NCI-H1105 treated with DMSO at 0.1 percent for 48 hours (cell line): ENCODE measurements at regions not wholly inside any gene's neighbourhood (a gene's known extent, or its start where the extent isn't known, plus 50 kb on each side); places are given as distances from the start of the nearest gene placed in this dataset.

Source experiments
- DNase-seq: peaks from one replicate; lab custom pipeline; 2025; lab: John Stamatoyannopoulos, UW

GRCh38 chr6:113636357-113636824 is 220.8 kb upstream of the MARCKS start:
- no peak for DNase-seq

GRCh38 chr6:113640051-113640450 is 217.1 kb upstream of the MARCKS start:
- no peak for DNase-seq

GRCh38 chr6:113642001-113642713 is 215.0 kb upstream of the MARCKS start:
- DNase-seq, result no peak

GRCh38 chr6:113642714-113643406 is 214.3 kb upstream of the MARCKS start:
- peak; percentile 83 for DNase-seq

GRCh38 chr6:113643407-113643770 is 213.8 kb upstream of the MARCKS start:
- DNase-seq, result no peak

GRCh38 chr6:113644861-113645575 is 212.1 kb upstream of the MARCKS start:
- no peak for DNase-seq

GRCh38 chr6:113645576-113645970 is 211.6 kb upstream of the MARCKS start:
- no peak for DNase-seq

- DNase-seq, result no peak
Observed at GRCh38 chr6:113645986-113646385, 211.2 kb upstream of the MARCKS start.

GRCh38 chr6:113646701-113647100 is 210.4 kb upstream of the MARCKS start:
- no peak for DNase-seq

- DNase-seq, result no peak
Observed at GRCh38 chr6:113647143-113647889, 209.8 kb upstream of the MARCKS start.

- DNase-seq, result no peak
Observed at GRCh38 chr6:113648698-113649097, 208.4 kb upstream of the MARCKS start.

- DNase-seq, result no peak
Observed at GRCh38 chr6:113649276-113649675, 207.9 kb upstream of the MARCKS start.

- DNase-seq, result no peak
Observed at GRCh38 chr6:113649880-113650609, 207.1 kb upstream of the MARCKS start.

GRCh38 chr6:113650610-113650979 is 206.6 kb upstream of the MARCKS start:
- DNase-seq, result no peak

- no peak for DNase-seq
Observed at GRCh38 chr6:113651120-113651519, 206.0 kb upstream of the MARCKS start.

- DNase-seq, result no peak
Observed at GRCh38 chr6:113651920-113652319, 205.2 kb upstream of the MARCKS start.

GRCh38 chr6:113653275-113653674 is 203.9 kb upstream of the MARCKS start:
- no peak for DNase-seq

- no peak for DNase-seq
Observed at GRCh38 chr6:113654396-113654795, 202.7 kb upstream of the MARCKS start.

GRCh38 chr6:113655761-113656160 is 201.4 kb upstream of the MARCKS start:
- DNase-seq, result no peak

- DNase-seq, result no peak
Observed at GRCh38 chr6:113659762-113660404, 197.3 kb upstream of the MARCKS start.

- no peak for DNase-seq
Observed at GRCh38 chr6:113660819-113661218, 196.3 kb upstream of the MARCKS start.
